Transverse colon (tissue), 4 donors: ENCODE measurements at regions not wholly inside any gene's neighbourhood (a gene's known extent, or its start where the extent isn't known, plus 50 kb on each side); places are given as distances from the start of the nearest gene placed in this dataset.

Experiments
- CTCF ChIP-seq, 5 experiments: fragments of 200-600 bp in 3 of 5; fragments of 450-650 bp in 2 of 5; sonication (generic) in 3 of 5; IDR thresholded peaks; 1 replicate in 2 of 5; 2 replicates in 3 of 5; pipeline ENCODE4 v1.5.1; 2016 to 2017; ENCODE audit warnings: antibody characterized with exemption in 5 of 5, inconsistent platforms in 3 of 5, mild to moderate bottlenecking in 2 of 5, moderate library complexity in 1 of 5
- POLR2AphosphoS5 ChIP-seq, 3 donors: sonication (generic); formaldehyde crosslinking; IDR thresholded peaks; one replicate each; pipeline ENCODE4 v1.6.1; 2016; ENCODE audit warnings: antibody characterized with exemption in 3 of 3

GRCh38 chr3:13972679-13973379 is 93.0 kb upstream of the WNT7A start:
- TF ChIP-seq CTCF (IDR thresholded peaks at IDR 0.05) (no peak), POLR2AphosphoS5 (IDR thresholded peaks at IDR 0.05) (no peak)
